ENCODE measurements at regions not wholly inside any gene's neighbourhood (a gene's known extent, or its start where the extent isn't known, plus 50 kb on each side); places are given as distances from the start of the nearest gene placed in this dataset.
A peak's percentile ranks its signal among the peaks of the same experiment; 100 is the strongest.

DNA sequence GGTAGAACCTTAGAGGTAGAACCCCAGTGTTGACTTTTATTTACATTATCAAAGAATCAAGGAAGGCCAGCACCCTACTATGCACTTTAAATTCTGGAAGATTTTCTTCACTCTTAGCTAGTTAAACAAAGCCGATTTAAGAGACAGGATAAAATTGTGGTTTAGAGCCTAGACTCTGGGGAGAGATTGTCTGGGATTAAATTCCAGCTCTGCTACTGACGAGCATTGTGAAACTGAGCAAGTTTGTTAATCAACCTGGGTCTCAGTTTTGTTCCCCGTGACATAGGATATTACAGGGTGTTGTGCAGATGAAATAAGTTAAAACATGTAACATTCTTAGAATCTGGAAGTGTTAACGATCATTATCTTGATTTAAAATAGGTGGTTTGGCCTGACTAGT is 83.5 kb downstream of the FEM1C start:
- H3K9ac ChIP-seq (ENCODE audit: low read depth in 2 of 2, low read length in 2 of 2): no peak overlapping the region
- no peak for DNase-seq

DNA sequence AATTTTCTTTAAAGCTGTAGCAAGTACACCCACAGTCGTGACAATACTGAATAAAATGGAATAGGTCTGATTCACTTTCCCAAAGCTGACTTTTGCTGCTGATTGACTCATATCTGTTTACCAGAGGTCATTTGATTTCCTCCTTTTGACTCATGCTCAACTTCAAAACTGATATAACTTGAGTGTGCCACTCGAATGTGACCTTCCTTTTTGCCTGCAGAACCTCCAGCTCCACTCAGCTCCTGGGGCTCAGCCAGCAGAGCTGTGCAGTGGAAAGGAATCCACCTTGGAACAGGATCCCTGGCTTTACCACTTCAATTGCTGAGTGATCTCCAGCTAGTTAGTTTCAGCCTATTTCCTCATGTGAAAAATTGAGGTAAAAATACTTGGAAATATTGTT is 84.1 kb downstream of the FEM1C start:
- H3K36me3 ChIP-seq: no peaks in the 10 kb centered on the region
- H3K4me3 ChIP-seq: no peak overlapping the region
- no peak overlapping the region for H3K9ac ChIP-seq (ENCODE audit: low read depth in 2 of 2, low read length in 2 of 2)
- H3K9me3 ChIP-seq: no peaks in the 10 kb centered on the region
- intact Hi-C loops (cut with DNase I): no loop called here
- no peak for DNase-seq
- TF ChIP-seq, protein P1, sequence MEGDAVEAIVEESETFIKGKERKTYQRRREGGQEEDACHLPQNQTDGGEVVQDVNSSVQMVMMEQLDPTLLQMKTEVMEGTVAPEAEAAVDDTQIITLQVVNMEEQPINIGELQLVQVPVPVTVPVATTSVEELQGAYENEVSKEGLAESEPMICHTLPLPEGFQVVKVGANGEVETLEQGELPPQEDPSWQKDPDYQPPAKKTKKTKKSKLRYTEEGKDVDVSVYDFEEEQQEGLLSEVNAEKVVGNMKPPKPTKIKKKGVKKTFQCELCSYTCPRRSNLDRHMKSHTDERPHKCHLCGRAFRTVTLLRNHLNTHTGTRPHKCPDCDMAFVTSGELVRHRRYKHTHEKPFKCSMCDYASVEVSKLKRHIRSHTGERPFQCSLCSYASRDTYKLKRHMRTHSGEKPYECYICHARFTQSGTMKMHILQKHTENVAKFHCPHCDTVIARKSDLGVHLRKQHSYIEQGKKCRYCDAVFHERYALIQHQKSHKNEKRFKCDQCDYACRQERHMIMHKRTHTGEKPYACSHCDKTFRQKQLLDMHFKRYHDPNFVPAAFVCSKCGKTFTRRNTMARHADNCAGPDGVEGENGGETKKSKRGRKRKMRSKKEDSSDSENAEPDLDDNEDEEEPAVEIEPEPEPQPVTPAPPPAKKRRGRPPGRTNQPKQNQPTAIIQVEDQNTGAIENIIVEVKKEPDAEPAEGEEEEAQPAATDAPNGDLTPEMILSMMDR (IDR thresholded peaks at IDR 0.05): no peak
- peaks cover 4% of the 10 kb centered on the region for H3K4me1 ChIP-seq
- H3K27me3 ChIP-seq: no peaks in the 10 kb centered on the region
- H3K27ac ChIP-seq: no peak overlapping the region

More for the DNA sequence above, 83.5 kb downstream of the FEM1C start:
- Histone ChIP-seq H3K36me3 (no peaks in the 10 kb centered on the region), H3K27me3 (no peaks in the 10 kb centered on the region), H3K9me3 (no peaks in the 10 kb centered on the region), H3K4me1 (no peaks in the 10 kb centered on the region), H3K4me3 (no peak overlapping the region), H3K27ac (no peak overlapping the region)
- TF ChIP-seq, protein P1 (IDR thresholded peaks at IDR 0.05): no peak
- intact Hi-C loops (cut with DNase I): no loop called here

DNA sequence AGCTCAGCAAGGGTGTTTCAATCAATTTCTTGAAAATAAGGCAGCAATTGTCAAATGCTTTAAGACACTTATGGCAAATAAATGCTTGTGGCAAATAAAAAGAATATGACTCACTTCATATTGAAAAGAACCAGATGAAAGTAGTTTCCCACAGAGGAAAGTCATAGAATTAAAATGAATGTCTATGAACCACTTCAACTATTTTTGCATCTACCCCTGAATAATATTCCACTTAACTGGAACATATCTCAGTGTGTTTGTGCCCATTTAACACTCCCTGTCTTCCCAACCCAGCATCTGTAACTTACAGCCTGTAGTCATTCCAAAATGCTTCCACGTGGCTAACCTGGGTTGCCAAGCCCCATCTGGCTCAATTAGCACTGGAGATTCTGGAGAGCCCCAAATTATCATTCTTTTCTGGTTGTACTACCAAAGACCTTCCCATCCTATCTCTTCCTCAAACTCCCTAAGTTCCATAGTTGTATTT is 84.7 kb downstream of the FEM1C start:
- H3K4me3 ChIP-seq: no peak overlapping the region
- no peak overlapping the region for H3K27ac ChIP-seq
- H3K27me3 ChIP-seq: no peaks in the 10 kb centered on the region
- H3K9ac ChIP-seq (ENCODE audit: low read depth in 2 of 2, low read length in 2 of 2): no peak overlapping the region
- no peak for DNase-seq
- H3K4me1 ChIP-seq: peaks cover 5% of the 10 kb centered on the region
- H3K9me3 ChIP-seq: no peaks in the 10 kb centered on the region
- intact Hi-C loops (cut with DNase I): no loop called here
- H3K36me3 ChIP-seq: no peaks in the 10 kb centered on the region
- TF ChIP-seq, protein P1 (IDR thresholded peaks at IDR 0.05): no peak

DNA sequence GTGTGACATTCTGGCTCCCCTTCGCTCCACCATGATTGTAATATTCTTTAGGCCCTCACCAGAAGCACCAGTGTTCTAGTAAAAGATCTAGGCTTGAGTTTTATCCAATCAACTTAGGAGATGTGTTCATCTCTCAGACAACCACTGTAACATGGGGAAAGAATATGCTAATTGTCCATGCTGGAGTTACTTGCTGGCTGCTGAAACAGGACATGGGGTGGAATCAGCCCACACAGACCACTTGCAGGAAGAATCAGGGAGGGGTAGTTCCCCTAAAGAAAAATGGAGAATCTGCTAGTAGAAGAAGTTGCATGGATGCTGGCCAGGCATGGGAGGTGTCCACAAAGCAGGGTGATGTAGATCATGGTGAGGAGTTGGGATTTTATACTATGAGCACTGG is 86.2 kb downstream of the FEM1C start:
- peak overlapping the region; percentile 70 for H3K27ac ChIP-seq
- H3K4me1 ChIP-seq: peaks cover 5% of the 10 kb centered on the region
- TF ChIP-seq, protein P1 (IDR thresholded peaks at IDR 0.05): no peak
- no peaks in the 10 kb centered on the region for H3K9me3 ChIP-seq
- H3K27me3 ChIP-seq: no peaks in the 10 kb centered on the region
- H3K4me3 ChIP-seq: no peak overlapping the region
- intact Hi-C loops (cut with DNase I): no loop called here
- no peaks in the 10 kb centered on the region for H3K36me3 ChIP-seq
- no peak for DNase-seq
- H3K9ac ChIP-seq (ENCODE audit: low read depth in 2 of 2, low read length in 2 of 2): no peak overlapping the region

DNA sequence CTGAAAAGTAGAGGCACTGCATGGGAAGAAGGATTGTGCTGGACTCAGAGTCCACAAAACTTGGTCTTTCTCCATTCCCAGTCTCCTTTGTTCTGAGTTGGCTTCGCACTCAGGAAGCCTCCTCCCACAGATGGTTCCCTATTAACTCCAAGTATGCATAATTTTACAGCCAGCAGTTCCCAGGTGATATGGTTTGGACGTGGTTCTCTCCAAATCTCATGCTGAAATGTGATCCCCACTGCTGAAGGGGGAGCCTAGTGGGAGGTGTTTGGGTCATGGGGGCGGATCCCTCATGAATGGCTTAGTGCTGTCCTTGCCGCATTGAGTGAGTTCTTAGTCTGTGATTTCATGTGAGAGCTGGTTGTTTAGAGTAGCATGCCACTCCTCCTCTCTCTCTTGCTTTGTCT is 86.6 kb downstream of the FEM1C start:
- peak overlapping the region; percentile 70 for H3K27ac ChIP-seq
- intact Hi-C loops (cut with DNase I): no loop called here
- no peaks in the 10 kb centered on the region for H3K36me3 ChIP-seq
- TF ChIP-seq, protein P1 (IDR thresholded peaks at IDR 0.05): no peak
- H3K9me3 ChIP-seq: no peaks in the 10 kb centered on the region
- no peaks in the 10 kb centered on the region for H3K27me3 ChIP-seq
- DNase-seq: peak; percentile 52
- H3K4me1 ChIP-seq: peaks cover 5% of the 10 kb centered on the region
- no peak overlapping the region for H3K4me3 ChIP-seq
- H3K9ac ChIP-seq (ENCODE audit: low read depth in 2 of 2, low read length in 2 of 2): no peak overlapping the region

All from colonic mucosa (tissue), 4 donors.